HL-60 (cell line): ENCODE measurements at regions not wholly inside any gene's neighbourhood (a gene's known extent, or its start where the extent isn't known, plus 50 kb on each side); places are given as distances from the start of the nearest gene placed in this dataset.

ENCODE experiments used
- CTCF ChIP-seq: IDR thresholded peaks from one replicate; pipeline ENCODE4 v1.5.1; 2011; ENCODE audit warnings: low read length, control low read depth, inconsistent platforms; ENCODE audit not compliant: insufficient read depth
- GABPA ChIP-seq: IDR thresholded peaks from 2 replicates; pipeline ENCODE4 v1.6.1; 2012; ENCODE audit warnings: low read depth
- POLR2AphosphoS5 ChIP-seq: IDR thresholded peaks from 2 replicates; pipeline ENCODE4 v1.6.1; 2012; ENCODE audit warnings: low read depth
- REST ChIP-seq: IDR thresholded peaks from 2 replicates; pipeline ENCODE4 v1.6.1; 2012; ENCODE audit warnings: low read depth; ENCODE audit not compliant: insufficient replicate concordance

- no peak for TF ChIP-seq CTCF
- no peak for TF ChIP-seq REST
- TF ChIP-seq GABPA: no peak
- no peak for TF ChIP-seq POLR2AphosphoS5
These were observed 120.9 kb upstream of the NECTIN1 start for GRCh38 chr11:119849872-119850271.
